ENCODE measurements at regions not wholly inside any gene's neighbourhood (a gene's known extent, or its start where the extent isn't known, plus 50 kb on each side); places are given as distances from the start of the nearest gene placed in this dataset.
A peak's percentile ranks its signal among the peaks of the same experiment; 100 is the strongest.
"Not testable (repeated sequence)": the region's sequence is repeated elsewhere in the genome, so short reads cannot be mapped to it uniquely, and the experiment has no call there.

DNA sequence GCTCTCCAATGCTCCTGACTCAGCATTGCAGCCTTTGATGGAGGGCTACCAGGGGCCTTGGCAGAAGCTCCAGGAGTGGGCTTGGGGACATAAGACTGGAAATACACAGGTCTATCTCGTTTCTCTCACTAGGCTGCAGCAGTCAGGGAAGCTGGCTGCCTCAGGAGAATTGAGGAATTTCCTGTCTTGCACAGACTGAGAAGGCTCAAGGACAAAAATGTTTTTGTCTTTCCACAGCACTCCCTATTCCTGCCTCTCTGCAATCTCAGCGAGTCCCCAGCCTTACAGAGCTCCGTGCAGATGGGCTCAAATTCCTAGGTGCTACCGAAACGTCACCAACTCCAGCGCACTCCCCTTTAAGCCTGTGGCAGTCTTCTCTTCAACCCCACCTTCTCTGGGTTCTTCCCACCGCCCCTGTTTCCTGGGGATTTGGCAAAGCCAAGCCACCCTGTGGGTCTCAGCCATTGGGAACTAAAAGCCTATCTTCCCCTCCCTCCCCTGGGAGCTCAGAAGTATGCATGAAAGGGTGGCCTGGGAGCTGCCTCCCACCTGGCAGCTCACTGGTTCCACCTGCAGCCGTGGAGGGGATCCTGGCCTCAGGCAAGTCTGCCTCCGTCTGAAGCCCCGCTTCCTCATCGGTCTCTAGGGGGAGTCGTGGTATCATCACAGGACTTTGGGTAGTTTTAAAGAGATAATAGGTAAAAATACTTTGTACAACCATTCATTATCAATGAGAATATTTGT, 322.6 kb upstream of the FRG2C start:
- ATAC-seq: no peak
- intact Hi-C loops (cut with DNase I, micrococcal nuclease): no loop called here
- no peak for DNase-seq

DNA sequence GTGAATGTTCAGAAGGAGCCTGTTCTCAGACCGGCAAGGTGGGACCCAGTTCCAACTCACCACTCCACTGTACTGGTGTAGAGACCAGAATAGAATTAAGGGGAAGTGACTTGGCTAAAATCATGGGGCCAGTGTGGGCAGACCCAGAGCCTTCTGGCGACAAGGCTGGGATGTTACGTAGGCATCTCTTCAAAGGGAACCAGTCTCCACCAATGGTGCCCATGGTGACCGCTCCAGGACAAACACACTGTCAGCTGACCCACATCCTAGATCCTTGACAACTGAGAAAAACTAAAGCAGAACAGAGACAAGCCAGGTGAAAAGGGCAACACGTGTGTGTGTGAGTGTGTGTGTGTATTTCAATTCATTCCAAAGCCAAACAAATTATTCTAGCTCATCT, 321.7 kb upstream of the FRG2C start:
- DNase-seq (no peak), ATAC-seq (no peak)
- intact Hi-C loops (cut with DNase I, micrococcal nuclease): no loop called here

DNA sequence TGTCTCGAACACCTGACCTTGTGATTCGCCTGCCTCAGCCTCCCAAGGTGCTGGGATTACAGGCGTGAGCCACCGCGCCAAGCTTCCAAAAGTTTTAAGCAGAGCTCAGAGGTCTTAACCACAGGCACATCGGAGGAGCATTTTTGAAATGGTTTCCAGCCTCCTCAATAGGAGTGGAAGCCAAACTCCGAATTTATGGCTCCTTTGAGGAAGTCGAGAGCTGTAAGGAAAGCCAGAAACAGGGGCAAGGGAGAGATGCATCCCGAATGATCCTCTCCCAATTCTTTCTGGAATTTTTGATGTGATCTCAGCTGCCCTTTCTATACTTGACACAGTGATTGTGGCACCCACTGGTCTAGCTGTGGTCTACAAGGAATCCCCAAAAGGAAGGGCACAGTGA, 313.6 kb upstream of the FRG2C start:
- ATAC-seq; intact Hi-C loops (cut with DNase I, micrococcal nuclease); DNase-seq: not testable (repeated sequence)

GRCh38 chr3:75362086-75362784, 301.9 kb upstream of the FRG2C start:
- ATAC-seq; intact Hi-C loops (cut with DNase I, micrococcal nuclease): not testable (repeated sequence)
- peak; percentile 19 to 69 for DNase-seq

DNA sequence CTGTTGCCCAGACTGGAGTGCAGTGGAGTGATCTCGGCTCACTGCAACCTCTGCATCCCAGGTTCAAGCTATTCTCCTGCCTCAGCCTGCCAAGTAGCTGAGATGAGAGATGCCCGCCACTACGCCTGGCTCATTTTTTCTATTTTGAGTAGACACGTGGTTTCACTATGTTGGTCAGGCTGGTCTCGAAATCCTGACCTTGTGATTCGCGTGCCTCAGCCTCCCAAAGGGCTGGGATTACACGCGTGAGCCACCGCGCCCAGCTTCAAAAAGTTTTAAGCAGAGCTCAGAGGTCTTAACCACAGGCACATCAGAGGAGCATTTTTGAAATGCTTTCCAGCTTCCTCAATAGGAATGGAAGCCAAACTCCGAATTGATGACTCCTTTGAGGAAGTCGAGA, 291.2 kb upstream of the FRG2C start:
- intact Hi-C loops (cut with DNase I, micrococcal nuclease); ATAC-seq; DNase-seq: not testable (repeated sequence)

DNA sequence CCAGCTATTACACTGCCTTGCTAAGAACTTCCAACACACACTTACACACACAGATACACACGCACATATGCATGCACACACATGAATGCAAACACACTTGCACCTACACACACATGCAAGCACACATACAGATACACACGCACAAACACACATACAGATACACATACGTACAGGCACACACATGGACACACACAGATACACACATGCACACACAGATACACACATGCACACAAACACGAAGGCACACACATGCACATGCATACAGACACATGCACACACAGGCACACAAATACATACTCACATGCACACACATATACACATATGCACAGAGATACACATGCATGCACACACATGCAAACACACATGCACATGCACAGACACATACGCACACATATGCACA, 284.3 kb upstream of the FRG2C start:
- ATAC-seq; DNase-seq; intact Hi-C loops (cut with DNase I, micrococcal nuclease): not testable (repeated sequence)

DNA sequence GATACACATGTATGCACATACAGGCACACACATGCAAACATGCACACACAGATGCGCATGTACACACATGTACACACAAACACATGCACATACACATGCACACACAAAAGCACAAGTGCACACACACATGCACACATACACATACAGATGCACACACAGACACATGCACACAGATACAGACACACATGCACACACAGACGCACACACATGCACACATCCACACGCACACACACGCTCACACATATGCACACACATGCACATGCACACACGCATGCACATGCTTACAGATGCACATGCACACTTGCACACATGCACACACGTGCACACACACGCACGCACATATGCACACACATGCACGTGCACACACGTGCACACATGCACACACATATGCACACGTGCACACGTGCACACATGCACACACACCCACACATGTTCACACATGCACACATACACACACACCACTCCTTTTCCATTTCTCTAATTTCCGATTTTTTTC, 283.8 kb upstream of the FRG2C start:
- no peak for DNase-seq
- ATAC-seq: no peak
- intact Hi-C loops (cut with DNase I, micrococcal nuclease): no loop called here

DNA sequence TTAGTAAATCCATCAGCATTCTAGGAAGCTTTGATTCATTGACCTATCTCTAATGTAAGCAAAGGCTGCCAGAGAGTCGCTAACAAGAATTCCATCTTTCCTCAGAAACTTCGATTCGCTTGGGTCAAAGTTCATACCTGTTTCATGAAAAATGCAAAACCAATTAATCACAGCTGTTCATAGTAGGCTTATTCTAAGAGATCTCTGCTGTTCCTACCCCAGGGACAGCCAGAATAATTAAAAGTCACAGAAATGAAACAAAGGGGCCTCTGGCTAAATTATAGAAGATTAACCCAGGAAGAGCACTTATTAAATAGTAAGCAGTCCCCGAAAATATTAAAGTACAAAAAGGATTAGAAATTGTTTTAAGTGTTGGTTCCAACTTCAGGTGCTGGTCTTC, 280.1 kb upstream of the FRG2C start:
- intact Hi-C loops (cut with DNase I, micrococcal nuclease); ATAC-seq; DNase-seq: not testable (repeated sequence)

GRCh38 chr3:75388486-75389124, 275.5 kb upstream of the FRG2C start:
- intact Hi-C loops (cut with DNase I, micrococcal nuclease); ATAC-seq; DNase-seq: not testable (repeated sequence)

DNA sequence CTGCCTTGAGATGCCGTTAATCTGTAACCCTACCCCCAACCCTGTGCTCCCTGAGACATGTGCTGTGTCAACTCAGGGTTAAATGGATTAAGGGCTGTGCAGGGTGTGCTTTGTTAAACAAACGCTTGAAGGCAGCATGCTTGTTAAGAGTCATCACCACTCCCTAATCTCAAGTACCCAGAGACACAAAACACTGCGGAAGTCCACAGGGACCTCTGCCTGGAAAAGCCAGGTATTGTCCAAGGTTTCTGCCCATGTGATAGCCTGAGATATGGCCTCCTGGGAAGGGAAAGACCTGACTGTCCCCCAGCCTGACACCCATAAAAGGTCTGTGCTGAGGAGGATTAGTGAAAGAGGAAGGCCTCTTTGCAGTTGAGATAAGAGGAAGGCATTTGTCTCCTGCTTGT, 270.8 kb upstream of the FRG2C start:
- intact Hi-C loops (cut with DNase I, micrococcal nuclease); ATAC-seq: not testable (repeated sequence)
- peak in 1 of 2 donors; percentile 27 for DNase-seq

DNA sequence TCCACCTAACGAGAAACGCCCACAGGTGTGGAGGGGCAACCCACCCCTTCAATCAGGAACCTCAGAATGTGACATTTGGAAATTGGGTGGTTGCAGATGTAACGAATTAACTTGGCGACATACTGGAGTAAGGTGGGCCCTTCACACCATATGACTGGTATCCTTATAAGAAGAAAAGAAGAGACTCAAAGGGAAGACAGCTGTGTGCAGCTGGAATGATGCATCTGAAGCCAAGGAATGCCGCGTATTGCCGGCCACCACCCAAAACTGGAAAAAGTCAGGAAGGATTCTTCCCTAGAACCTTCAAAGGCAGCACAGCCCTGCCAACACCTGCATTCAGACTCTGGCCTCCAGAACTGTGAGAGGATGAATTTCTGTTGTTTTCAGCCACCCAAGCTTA, 270.0 kb upstream of the FRG2C start:
- ATAC-seq; DNase-seq; intact Hi-C loops (cut with DNase I, micrococcal nuclease): not testable (repeated sequence)

DNA sequence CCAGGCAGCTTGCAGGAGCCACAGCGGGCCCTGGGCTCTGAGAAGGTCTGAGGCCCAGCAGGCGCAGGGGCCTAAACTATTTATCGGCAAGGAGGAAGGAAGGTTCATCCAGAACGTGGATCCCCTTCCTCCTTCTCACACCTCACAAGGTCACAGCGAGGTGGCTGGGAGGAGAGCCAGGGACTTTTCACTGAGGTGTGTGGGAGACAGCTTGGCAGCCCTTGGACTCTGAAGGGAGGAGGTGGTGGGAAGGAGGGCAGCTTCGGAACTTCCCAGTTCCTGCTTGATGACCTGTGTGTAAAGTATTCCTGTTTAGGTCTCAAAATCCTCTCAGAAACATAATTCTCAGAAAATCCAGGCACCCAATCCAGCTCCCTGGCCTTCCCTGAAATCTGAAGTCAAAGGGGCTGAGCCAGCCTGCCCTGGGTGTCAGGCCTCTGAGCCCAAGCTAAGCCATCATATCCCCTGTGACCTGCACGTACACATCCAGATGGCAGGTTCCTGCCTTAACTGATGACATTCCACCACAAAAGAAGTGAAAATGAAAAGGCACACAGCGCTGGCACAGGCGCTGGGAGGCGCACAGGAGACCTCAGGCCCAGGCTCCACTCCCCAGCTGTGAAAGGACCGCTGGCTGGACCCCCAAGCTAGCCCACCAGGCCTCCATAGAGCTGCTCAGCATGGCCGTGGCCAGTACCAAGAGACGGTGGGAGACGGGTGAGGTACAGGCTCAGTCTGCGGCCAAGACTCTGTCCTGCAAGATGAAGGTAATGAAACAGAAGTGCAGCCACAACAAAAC, 269.4 kb upstream of the FRG2C start:
- ATAC-seq: not testable (repeated sequence)
- peak in 1 of 2 donors; percentile 6 for DNase-seq

DNA sequence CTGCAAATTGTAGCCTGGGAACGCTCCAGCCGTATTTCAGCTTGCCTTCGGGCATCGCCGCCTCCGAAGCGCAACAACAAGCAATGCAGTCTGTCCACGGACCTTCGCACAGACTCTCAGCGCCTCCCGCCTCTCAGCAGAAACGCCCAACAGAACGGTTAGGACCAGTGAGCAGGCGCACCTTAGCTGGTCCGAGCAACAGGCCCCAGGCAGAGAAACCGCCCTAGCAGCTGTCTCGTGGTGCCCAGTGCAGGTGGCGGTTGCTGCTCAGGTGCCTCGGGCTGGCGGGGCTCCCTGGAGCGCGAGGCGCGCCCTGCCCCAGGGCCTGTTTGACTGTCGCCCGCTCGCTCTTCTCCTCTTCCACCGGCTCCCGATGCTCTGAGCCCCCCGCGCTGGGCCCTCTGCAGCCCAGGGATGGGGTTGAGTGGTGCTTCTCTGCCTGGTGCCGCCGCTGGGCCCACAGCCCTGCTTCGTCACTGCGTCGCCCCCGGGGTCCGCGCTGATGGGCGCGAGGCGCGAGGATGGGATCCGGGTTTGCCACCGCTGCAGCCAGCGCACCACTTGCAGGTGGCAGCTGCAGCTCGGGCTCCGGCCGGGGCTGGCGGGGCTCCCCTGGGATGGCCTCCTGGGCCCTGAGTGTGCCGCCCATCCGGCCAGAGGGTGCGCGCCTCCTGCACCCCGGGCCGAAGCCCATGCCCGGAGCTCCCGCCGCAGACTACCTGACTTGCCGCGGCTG, 268.4 kb upstream of the FRG2C start:
- ATAC-seq (no peak), DNase-seq (no peak)
- intact Hi-C loops (cut with DNase I, micrococcal nuclease): no loop called here

More for the DNA sequence above, 269.4 kb upstream of the FRG2C start:
- intact Hi-C loops (cut with DNase I, micrococcal nuclease): not testable (repeated sequence)

DNA sequence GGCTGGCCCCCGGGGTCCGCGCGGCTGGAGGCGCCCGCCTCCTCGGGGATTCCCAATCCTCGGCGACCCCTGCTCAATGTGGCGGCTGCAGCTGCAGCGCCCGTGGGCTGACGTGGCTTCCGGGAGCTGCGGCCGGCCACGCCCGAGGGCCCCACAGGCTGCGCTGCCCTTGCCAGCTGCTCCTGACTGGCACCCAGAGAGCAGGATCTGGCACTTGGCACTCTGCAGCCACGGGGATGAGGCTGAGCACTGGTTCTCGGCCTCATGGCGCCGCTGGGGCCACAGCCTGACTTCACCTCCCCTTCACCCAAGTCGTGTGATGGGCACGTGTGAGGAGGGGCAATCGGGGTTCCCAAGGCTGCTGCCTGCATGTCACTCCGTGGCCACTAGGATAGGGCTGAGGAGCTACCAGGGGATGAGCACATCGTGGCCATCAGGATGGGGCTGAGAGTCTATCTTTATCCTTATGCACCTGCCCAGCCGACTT, 267.8 kb upstream of the FRG2C start:
- DNase-seq: peak in 1 of 2 donors; percentile 6
- no peak for ATAC-seq
- intact Hi-C loops (cut with DNase I, micrococcal nuclease): no loop called here

GRCh38 chr3:75397486-75397885, 266.6 kb upstream of the FRG2C start:
- intact Hi-C loops (cut with DNase I, micrococcal nuclease); DNase-seq; ATAC-seq: not testable (repeated sequence)

GRCh38 chr3:75422101-75422945, 241.8 kb upstream of the FRG2C start:
- DNase-seq: peak in 1 of 2 donors; percentile 14
- intact Hi-C loops (cut with DNase I, micrococcal nuclease): loop anchor here in 1 of 2 donors (10.0 kb wide), 1 partner anchor 128 kb away; no protein-coding TSS in a partner anchor
- ATAC-seq: not testable (repeated sequence)

DNA sequence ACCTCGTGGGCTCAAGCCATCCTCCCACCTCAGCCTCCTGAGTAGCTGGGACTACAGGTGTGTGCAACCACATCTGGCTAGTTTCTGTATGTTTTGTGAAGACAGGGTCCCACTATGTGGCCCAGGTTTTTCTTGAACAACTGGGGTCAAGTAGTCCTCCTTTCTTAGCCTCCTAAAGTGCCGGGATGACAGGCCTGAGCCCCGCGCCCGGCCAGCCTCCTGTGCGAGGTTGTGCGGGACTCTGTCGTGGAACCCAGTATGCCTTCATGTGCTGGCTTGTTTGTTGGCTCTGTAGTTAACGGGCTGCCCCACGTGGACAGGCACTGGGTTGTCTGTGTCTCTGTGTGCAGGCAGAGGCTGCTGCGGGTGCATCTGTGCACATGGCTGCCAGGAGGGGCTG, 238.7 kb upstream of the FRG2C start:
- ATAC-seq, DNase-seq: not testable (repeated sequence)
- intact Hi-C loops (cut with DNase I, micrococcal nuclease): loop anchor here in 1 of 2 donors (10.0 kb wide), 1 partner anchor 131 kb away; no protein-coding TSS in a partner anchor

Measured in left colon (tissue), 2 donors.